Endothelial cell of umbilical vein (primary cell): ENCODE measurements at regions not wholly inside any gene's neighbourhood (a gene's known extent, or its start where the extent isn't known, plus 50 kb on each side); places are given as distances from the start of the nearest gene placed in this dataset.

ENCODE experiments used
- BruUV-seq: library from RNA; stranded (reverse); fragments of 400-500 nt; replicated peaks from 2 replicates; lab custom pipeline; 2021; lab: Mats Ljungman, UMichigan
- CTCF ChIA-PET: fragments of 300-600, 350-600 bp; sonication (Branson Sonifier 250); formaldehyde crosslinking; loops from one replicate; lab custom pipeline; 2021; ENCODE audit warnings: antibody characterized with exemption, inconsistent platforms; lab: Charles Lee
- POLR2A ChIA-PET: fragments of 300-600, 350-600 bp; sonication (Branson Sonifier 250); formaldehyde crosslinking; loops from one replicate; lab custom pipeline; 2021; ENCODE audit warnings: antibody characterized with exemption, inconsistent platforms; lab: Charles Lee
- DNase-seq: peaks from one replicate; pipeline ENCODE4 v3.0.0-alpha.2; 2011; ENCODE audit warnings: low read depth, low spot score
- FAIRE-seq: peaks from 2 replicates; lab custom pipeline; 2011; peaks lifted over from hg19 to GRCh38; lab: Jason Lieb, UNC
- H2AFZ ChIP-seq: 2 replicates; pipeline ENCODE4 v1.6.0; 2012; ENCODE audit warnings: low read depth, low read length, control low read depth, inconsistent platforms
- H3K27ac ChIP-seq: 2 replicates; pipeline ENCODE4 v1.5.1; 2011; ENCODE audit warnings: low read depth, mild to moderate bottlenecking, control low read depth, low read length, moderate library complexity; ENCODE audit not compliant: insufficient read depth
- H3K27me3 ChIP-seq, 2 experiments: 2 replicates each; pipeline versions ENCODE4 v1.6.0 to v1.6.1; 2011; ENCODE audit warnings: low read length in 2 of 2, mixed read lengths in 1 of 2; ENCODE audit not compliant: control insufficient read depth in 2 of 2, insufficient read depth in 2 of 2
- H3K36me3 ChIP-seq, 2 experiments: 2 replicates in 1 of 2; 3 replicates in 1 of 2; pipeline ENCODE4 v1.5.1; 2011; ENCODE audit warnings: low read length in 2 of 2, mild to moderate bottlenecking in 1 of 2, moderate library complexity in 1 of 2; ENCODE audit not compliant: control insufficient read depth in 2 of 2, insufficient read depth in 2 of 2; ENCODE audit errors: extremely low read depth in 1 of 2
- H3K4me1 ChIP-seq: 3 replicates; pipeline ENCODE4 v1.5.1; 2011; ENCODE audit warnings: mild to moderate bottlenecking, low read length; ENCODE audit not compliant: control insufficient read depth, insufficient read depth; ENCODE audit errors: extremely low read depth
- H3K4me2 ChIP-seq: 2 replicates; pipeline ENCODE4 v1.6.1; 2011; ENCODE audit warnings: low read length, control low read depth, mixed read lengths; ENCODE audit not compliant: insufficient read depth
- H3K4me3 ChIP-seq, 3 experiments: fragments of 200-600 bp in 1 of 3; sonication (generic), shearing (Covaris generic) in 1 of 3; replicated peaks in 1 of 3; 2 replicates each; pipeline ENCODE4 v1.5.1; 2011 to 2016; ENCODE audit warnings: control low read depth in 3 of 3, low read length in 3 of 3, mild to moderate bottlenecking in 2 of 3, inconsistent platforms in 1 of 3, low read depth in 1 of 3, moderate library complexity in 1 of 3; ENCODE audit not compliant: insufficient read depth in 1 of 3
- H3K79me2 ChIP-seq: 2 replicates; pipeline ENCODE4 v1.6.0; 2012; ENCODE audit warnings: low read length, inconsistent platforms; ENCODE audit not compliant: control insufficient read depth, insufficient read depth
- H3K9ac ChIP-seq: replicated peaks from 2 replicates; pipeline ENCODE3; 2011; ENCODE audit warnings: low read length, control low read depth; ENCODE audit not compliant: insufficient read depth; ENCODE audit errors: extremely low read depth
- H3K9me1 ChIP-seq: replicated peaks from 3 replicates; pipeline ENCODE4 v1.6.0; 2011; ENCODE audit warnings: mild to moderate bottlenecking, low read length; ENCODE audit not compliant: control insufficient read depth, insufficient read depth; ENCODE audit errors: extremely low read depth
- H3K9me3 ChIP-seq: replicated peaks from 2 replicates; pipeline ENCODE4 v1.5.1; 2012; ENCODE audit warnings: low read length, inconsistent platforms; ENCODE audit not compliant: control insufficient read depth, insufficient read depth
- H4K20me1 ChIP-seq: replicated peaks from 2 replicates; pipeline ENCODE3; 2011; ENCODE audit warnings: mild to moderate bottlenecking, low read length; ENCODE audit not compliant: control insufficient read depth, insufficient read depth; ENCODE audit errors: extremely low read depth
- CTCF ChIP-seq, 2 donors: IDR thresholded peaks; 1 replicate in 1 of 2; 2 replicates in 1 of 2; pipeline ENCODE4 v1.5.1; 2011; ENCODE audit warnings: low read length in 2 of 2, mild to moderate bottlenecking in 2 of 2, moderate library complexity in 2 of 2, control low read depth in 1 of 2, inconsistent platforms in 1 of 2, low read depth in 1 of 2; ENCODE audit not compliant: insufficient read depth in 1 of 2; ENCODE audit errors: extremely low read depth in 1 of 2
- EZH2 ChIP-seq: IDR thresholded peaks from 2 replicates; pipeline ENCODE4 v1.6.1; 2012; ENCODE audit warnings: borderline replicate concordance, low read depth, mild to moderate bottlenecking, moderate library complexity, low read length, inconsistent platforms; ENCODE audit not compliant: severe bottlenecking
- FOS ChIP-seq: IDR thresholded peaks from 2 replicates; pipeline ENCODE4 v1.6.1; 2011; ENCODE audit warnings: mild to moderate bottlenecking, low read length, moderate library complexity, borderline replicate concordance; ENCODE audit not compliant: insufficient read depth
- GATA2 ChIP-seq: IDR thresholded peaks from 2 replicates; pipeline ENCODE4 v1.7.0; 2011; ENCODE audit warnings: low read depth, mild to moderate bottlenecking, moderate library complexity, mixed read lengths, low read length; ENCODE audit not compliant: insufficient read length, insufficient read depth
- JUN ChIP-seq: IDR thresholded peaks from 2 replicates; pipeline ENCODE4 v1.6.1; 2011; ENCODE audit warnings: borderline replicate concordance, low read depth; ENCODE audit not compliant: insufficient read length, insufficient read depth
- MYC ChIP-seq: IDR thresholded peaks from one replicate; pipeline ENCODE4 v1.6.1; 2011; ENCODE audit warnings: mild to moderate bottlenecking, low read depth, low read length
- POLR2A ChIP-seq: IDR thresholded peaks from 2 replicates; pipeline ENCODE4 v1.6.1; 2012; ENCODE audit warnings: low read depth, mild to moderate bottlenecking, control low read depth, low read length
- POLR2AphosphoS5 ChIP-seq: IDR thresholded peaks from 2 replicates; pipeline ENCODE4 v1.6.1; 2012; ENCODE audit warnings: low read depth, mild to moderate bottlenecking, control low read depth, low read length, moderate library complexity; ENCODE audit not compliant: insufficient read depth
- dilution Hi-C: fragments of 300-500 bp; cut with MboI; formaldehyde crosslinking; loops from one replicate; pipeline ENCODE4 v1.15.0; 2019; ENCODE audit warnings: low sequenced_read_pairs; ENCODE audit not compliant: extremely low pct_ligation_motif_present
- intact Hi-C: fragments of 100-400 bp; cut with micrococcal nuclease; formaldehyde crosslinking; loops from one replicate; pipeline ENCODE4 v1.10.0; 2022
- TF ChIP-seq, protein P1 (sequence below): IDR thresholded peaks from 2 replicates; pipeline ENCODE4 v1.6.1; 2011; ENCODE audit not compliant: insufficient read depth, insufficient read length

GRCh38 chr5:136516637-136517036 is 151.3 kb upstream of the TRPC7 start:
- no peaks in the 10 kb centered on the region for H3K36me3 ChIP-seq
- CTCF ChIA-PET = interaction anchor here (0.6 kb wide), 1 partner anchor 956 kb away, joined by 3 read pairs; no protein-coding TSS in a partner anchor
- no peaks in the 10 kb centered on the region for H3K79me2 ChIP-seq
- POLR2A ChIA-PET = no interaction called here
- no peak overlapping the region for H2AFZ ChIP-seq
- no peak overlapping the region for H3K4me3 ChIP-seq
- intact Hi-C loops = no loop called here
- TF ChIP-seq, protein P1, sequence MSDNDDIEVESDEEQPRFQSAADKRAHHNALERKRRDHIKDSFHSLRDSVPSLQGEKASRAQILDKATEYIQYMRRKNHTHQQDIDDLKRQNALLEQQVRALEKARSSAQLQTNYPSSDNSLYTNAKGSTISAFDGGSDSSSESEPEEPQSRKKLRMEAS = no peak
- TF ChIP-seq CTCF (IDR thresholded peaks at IDR 0.05; ENCODE audit: extremely low read depth in 1 of 2, insufficient read depth in 1 of 2, low read depth in 1 of 2, low read length in 2 of 2) (no peak), FOS (no peak), GATA2 (no peak), EZH2 (no peak), POLR2AphosphoS5 (no peak), MYC (no peak), POLR2A (no peak), JUN (no peak)
- no peaks in the 10 kb centered on the region for H4K20me1 ChIP-seq
- no peak overlapping the region for H3K9ac ChIP-seq
- no peaks in the 10 kb centered on the region for H3K9me1 ChIP-seq
- H3K27ac ChIP-seq = no peak overlapping the region
- H3K4me1 ChIP-seq = no peaks in the 10 kb centered on the region
- dilution Hi-C loops = no loop called here
- BruUV-seq = no TSS peak
- no peaks in the 10 kb centered on the region for H3K9me3 ChIP-seq
- no peak overlapping the region for H3K4me2 ChIP-seq
- H3K27me3 ChIP-seq = peaks cover 0 to 6% of the 10 kb centered on the region in 2 experiments
- no peak for DNase-seq
- FAIRE-seq = no peak
